Posterior vena cava (tissue), 2 donors: ENCODE measurements at regions not wholly inside any gene's neighbourhood (a gene's known extent, or its start where the extent isn't known, plus 50 kb on each side); places are given as distances from the start of the nearest gene placed in this dataset.
A peak's percentile ranks its signal among the peaks of the same experiment; 100 is the strongest.

Source experiments
- DNase-seq: peaks from one replicate; pipeline ENCODE4 v3.0.0-alpha.2; 2020; ENCODE audit warnings: low spot score
- intact Hi-C, 2 donors: fragments of 100-400 bp; cut with DNase I; formaldehyde crosslinking; loops; one replicate each; pipeline versions ENCODE4 v1.14.1 to v1.14.2; 2022 to 2023
- donor health status: DM: yes; HTN: yes; CAD: no.
- donor health status: DM: yes; HTN: yes; CAD: no.

- intact Hi-C loops = no loop called here
- no peak for DNase-seq
Measured at GRCh38 chr2:29974086-29974485, 52.7 kb upstream of the ALK start.

- no peak for DNase-seq
- intact Hi-C loops = no loop called here
Measured at GRCh38 chr2:29977284-29977683, 55.9 kb upstream of the ALK start.

DNA sequence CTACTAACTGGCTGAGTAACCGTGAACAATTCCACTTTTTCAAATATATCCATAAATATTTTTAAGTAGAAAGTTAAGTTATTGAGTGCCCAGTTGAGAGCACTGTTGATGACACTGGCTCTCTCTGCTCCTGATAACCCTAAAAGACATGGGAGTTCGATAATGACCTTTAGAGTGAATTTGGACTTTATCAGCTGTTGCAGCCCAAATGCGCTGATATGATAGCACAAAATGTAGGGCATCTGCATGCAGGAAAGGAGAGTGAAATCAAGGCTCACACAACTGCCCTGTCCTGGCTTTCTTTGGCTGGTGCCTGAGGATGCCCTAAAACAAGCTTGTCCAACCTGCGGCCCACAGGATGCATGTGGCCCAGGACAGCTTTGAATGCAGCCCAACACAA, 60.0 kb upstream of the ALK start:
- no peak for DNase-seq
- intact Hi-C loops = no loop called here

DNA sequence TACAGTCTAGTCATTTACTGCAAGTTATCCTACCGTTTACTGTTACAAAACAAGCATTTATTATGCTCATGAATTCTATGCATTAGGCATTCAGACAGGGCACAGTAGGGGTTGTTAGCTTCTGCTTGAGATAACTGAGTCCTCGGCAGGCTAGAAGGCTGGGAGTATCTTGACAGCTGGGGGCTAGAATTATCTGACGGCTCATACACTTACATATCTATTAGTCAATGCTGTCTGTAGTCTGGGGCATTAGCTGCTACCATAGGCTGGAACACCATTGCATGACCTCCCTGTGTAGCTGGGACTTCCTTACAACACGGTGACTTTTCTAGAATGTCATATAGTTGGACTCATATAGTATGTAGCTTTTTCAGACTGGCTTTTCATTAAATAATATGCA, 61.9 kb upstream of the ALK start:
- intact Hi-C loops = no loop called here
- DNase-seq = no peak

DNA sequence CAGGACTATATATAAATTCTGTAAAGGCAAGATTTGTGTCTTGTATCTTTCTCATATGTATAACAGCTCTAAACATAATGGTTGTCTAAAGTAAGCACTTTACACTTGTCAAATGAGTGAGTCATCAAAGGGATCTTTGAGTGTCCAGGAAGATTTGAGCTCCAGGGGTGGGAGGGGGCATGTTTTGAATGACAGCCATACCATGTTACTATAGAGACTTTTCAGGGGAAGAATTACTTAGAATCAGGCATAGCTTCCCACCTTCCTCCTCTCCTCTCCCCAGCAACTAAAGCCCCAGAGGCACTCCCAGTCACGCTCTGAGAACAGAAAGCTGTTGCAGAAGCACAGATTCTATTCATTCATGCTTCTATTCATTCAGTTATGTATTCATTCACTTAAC, 65.8 kb upstream of the ALK start:
- intact Hi-C loops = no loop called here
- no peak for DNase-seq

DNA sequence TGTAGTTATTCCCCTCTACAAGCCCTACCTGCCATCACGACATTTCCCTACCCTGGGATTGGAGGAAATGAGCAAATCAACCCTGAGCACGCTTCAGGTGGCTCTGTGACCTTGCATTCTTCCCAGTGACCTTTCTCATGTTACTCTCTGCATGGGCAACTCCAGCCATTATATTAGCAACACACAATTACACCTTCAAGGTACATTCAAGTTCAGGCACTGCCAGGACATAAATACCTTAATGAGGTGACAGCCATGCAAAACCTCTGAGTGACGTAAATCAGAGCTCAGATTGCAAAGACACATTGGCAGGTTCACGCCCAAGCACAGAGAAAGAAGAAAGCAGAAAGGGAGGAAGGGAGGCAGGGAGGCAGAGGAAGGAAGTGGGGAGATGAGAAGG, 68.7 kb upstream of the ALK start:
- intact Hi-C loops = no loop called here
- no peak for DNase-seq

GRCh38 chr2:29991086-29991485, 69.7 kb upstream of the ALK start:
- intact Hi-C loops = no loop called here
- DNase-seq = no peak

DNA sequence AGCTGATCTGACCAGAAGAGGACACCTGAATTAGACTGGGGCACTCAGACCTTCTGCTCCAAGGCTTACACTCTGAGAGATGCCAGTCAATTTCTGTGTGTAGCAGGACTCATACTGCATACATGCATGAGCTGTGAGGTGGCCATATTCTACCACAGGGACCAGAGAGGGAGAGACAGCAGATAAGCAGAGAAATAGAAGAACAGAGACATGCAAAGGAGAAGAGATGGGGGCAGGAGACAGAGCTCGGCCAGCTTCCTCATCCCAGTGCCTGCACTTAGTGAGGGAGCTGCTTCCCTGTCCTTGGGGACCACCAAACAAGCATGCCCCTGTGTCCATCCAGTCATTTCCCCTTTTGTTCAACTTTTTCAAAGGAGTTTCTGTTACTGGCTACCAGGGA, 73.9 kb upstream of the ALK start:
- intact Hi-C loops = no loop called here
- DNase-seq = no peak

DNA sequence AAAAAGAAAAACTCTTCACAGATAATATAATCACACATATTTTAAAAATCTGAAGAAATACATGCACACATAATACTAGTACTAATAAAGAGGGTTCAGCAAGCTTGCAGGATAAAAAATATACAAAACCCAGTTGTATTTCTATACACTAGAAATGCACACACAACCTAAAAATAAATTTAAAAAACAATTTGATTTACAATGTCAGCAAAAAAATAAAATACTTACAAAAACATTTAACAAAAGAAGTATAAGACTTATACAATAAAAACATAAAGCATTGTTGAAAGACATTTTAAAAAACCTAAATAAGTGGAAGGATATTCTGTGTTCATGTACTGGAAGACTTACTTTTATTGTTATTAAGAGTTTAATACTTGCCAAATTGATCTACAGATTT, 81.7 kb upstream of the ALK start:
- intact Hi-C loops = no loop called here
- no peak for DNase-seq

DNA sequence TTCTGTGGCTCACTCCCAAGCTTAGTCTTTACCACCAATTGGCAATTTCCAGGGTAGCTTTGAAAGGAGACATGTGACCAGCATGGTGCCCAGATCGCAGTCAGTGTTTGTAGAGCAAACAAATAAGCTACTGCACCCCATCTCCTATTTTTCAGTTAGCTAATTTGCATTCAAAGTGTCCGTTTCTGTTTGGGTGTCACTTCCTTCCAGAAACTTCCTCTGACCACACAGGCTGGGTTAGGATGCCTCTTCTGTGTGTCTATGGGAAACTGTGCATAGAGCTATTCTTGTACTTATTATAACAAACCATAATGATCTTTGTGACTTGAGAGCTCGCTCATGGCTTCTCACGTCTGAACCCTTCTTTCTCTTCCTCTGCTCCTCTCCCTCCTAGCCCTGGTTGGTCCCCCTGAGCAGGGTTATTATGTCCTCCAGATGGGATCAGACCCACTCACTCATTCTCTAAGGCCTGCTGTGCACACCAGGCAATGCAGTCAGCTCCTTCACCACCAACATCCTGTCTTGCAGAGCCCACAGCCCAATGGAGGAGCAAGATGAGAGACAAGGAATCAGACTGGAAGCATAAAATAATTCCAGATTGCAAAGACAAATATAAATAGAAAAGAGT, 101.2 kb upstream of the ALK start:
- DNase-seq = no peak

DNA sequence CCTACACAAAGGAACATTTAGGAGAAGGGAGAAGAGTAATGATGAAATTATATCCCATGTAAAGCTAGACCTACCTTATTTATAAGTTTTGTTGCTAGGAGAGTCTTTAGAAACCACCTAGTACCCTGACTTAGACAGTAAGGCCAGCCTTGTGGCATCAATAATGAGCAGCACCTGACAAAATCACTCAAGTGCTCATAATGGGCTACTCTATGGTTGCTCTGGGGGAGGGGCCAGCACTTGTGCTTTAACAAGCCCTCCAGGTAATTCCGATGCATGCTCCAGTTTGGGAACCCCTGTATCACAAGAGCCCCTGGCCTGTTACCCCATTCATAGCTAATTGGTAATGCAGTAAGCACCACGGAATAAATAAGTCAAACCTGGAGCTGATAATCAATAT, 102.9 kb upstream of the ALK start:
- DNase-seq = no peak
- intact Hi-C loops = no loop called here

More for the DNA sequence above, 101.2 kb upstream of the ALK start:
- intact Hi-C loops = no loop called here

GRCh38 chr2:30026091-30027055, 105.0 kb upstream of the ALK start:
- intact Hi-C loops = no loop called here
- peak; percentile 75 for DNase-seq

GRCh38 chr2:30029804-30030203, 108.4 kb upstream of the ALK start:
- no peak for DNase-seq
- intact Hi-C loops = no loop called here

DNA sequence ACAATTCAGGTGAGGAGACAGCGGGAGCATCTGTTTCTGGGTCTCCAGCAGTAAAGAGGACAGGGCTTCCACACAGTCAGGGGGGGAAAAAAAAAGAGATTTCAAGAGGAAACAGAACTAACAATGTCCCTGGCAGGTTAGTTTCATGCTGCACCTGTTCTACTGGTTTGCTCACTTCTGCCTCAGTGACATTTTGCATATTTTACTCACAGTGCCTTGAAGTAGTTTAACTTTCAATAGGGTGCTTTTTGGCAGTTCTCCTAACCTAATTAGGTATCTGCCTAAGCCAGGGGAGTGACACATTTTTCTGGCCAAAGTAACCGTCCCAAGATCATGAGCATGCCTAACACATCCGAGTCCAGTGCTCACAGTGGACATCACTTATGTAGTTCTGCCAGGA, 109.0 kb upstream of the ALK start:
- intact Hi-C loops = no loop called here
- DNase-seq = no peak

DNA sequence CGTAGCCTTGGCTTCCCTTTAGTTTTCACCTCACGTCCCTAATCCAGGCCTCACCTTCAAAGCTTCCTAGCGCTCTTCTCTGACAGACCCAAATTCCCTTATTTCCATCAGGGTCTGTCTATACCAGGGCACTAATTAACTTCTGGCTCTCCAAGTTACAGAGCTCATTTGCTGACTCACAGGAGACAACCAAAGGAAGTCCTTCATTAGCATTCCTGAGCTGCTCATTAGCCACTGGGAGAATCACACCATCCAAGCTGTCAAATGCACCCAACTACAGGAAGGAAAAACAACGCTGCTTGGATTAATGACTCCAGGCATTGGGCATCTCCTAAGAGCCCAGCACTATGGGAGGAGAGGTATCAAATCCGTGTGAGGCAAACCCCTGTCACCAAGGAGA, 109.8 kb upstream of the ALK start:
- DNase-seq = no peak

GRCh38 chr2:30034052-30034775, 112.6 kb upstream of the YPEL5 start:
- DNase-seq = no peak

More for the DNA sequence above, 109.8 kb upstream of the ALK start:
- intact Hi-C loops = no loop called here

GRCh38 chr2:30037016-30037415, 109.8 kb upstream of the YPEL5 start:
- DNase-seq = no peak
- intact Hi-C loops = no loop called here

More at GRCh38 chr2:30034052-30034775, 112.6 kb upstream of the YPEL5 start:
- intact Hi-C loops = no loop called here

- intact Hi-C loops = no loop called here
- DNase-seq = no peak
Measured at GRCh38 chr2:30038419-30038818, 108.4 kb upstream of the YPEL5 start.

GRCh38 chr2:30039101-30039500, 107.7 kb upstream of the YPEL5 start:
- intact Hi-C loops = no loop called here
- no peak for DNase-seq

- intact Hi-C loops = loop anchor here in 1 of 2 donors (5.0 kb wide), 1 partner anchor 1647 kb away; no protein-coding TSS in a partner anchor
Measured at GRCh38 chr2:30040147-30040546, 106.7 kb upstream of the YPEL5 start.

More at GRCh38 chr2:30040147-30040546, 106.7 kb upstream of the YPEL5 start:
- DNase-seq = no peak
